ENCODE measurements at regions not wholly inside any gene's neighbourhood (a gene's known extent, or its start where the extent isn't known, plus 50 kb on each side); places are given as distances from the start of the nearest gene placed in this dataset.
A peak's percentile ranks its signal among the peaks of the same experiment; 100 is the strongest.

DNA sequence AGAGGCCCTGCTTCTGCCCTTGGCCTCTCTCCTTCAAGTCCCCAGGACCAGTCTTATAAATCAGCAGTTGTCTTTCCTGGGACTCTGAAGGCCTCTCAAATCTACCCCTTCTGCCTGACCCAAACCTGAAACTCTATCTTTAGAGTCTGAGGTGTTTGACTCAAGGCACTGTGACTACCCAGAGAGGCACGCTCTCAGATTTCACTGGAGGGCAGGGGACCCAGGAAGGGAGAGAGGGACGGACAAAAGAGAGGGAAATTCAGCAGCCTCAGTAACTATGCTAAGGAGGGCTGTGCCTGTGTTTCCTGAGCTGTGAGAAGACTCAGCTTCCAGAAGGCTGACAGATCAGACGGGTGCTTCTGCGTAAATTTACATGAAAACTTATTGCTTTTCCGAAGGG lies 217.8 kb downstream of the HAUS1 start:
- intact Hi-C loops (cut with DNase I) = no loop called here
- Histone ChIP-seq H3K27ac (peak overlapping the region in 2 of 3 donors; percentile 74 to 93), H3K9me3 (no peaks in the 10 kb centered on the region), H3K27me3 (no peaks in the 10 kb centered on the region), H3K4me3 (replicated peaks in 1 of 3) (no peak overlapping the region), H3K4me1 (peaks cover 32 to 33% of the 10 kb centered on the region in 2 donors), H3K36me3 (no peaks in the 10 kb centered on the region)
- TF ChIP-seq, protein P1, sequence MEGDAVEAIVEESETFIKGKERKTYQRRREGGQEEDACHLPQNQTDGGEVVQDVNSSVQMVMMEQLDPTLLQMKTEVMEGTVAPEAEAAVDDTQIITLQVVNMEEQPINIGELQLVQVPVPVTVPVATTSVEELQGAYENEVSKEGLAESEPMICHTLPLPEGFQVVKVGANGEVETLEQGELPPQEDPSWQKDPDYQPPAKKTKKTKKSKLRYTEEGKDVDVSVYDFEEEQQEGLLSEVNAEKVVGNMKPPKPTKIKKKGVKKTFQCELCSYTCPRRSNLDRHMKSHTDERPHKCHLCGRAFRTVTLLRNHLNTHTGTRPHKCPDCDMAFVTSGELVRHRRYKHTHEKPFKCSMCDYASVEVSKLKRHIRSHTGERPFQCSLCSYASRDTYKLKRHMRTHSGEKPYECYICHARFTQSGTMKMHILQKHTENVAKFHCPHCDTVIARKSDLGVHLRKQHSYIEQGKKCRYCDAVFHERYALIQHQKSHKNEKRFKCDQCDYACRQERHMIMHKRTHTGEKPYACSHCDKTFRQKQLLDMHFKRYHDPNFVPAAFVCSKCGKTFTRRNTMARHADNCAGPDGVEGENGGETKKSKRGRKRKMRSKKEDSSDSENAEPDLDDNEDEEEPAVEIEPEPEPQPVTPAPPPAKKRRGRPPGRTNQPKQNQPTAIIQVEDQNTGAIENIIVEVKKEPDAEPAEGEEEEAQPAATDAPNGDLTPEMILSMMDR (IDR thresholded peaks at IDR 0.05) = no peak
- TF ChIP-seq POLR2A (IDR thresholded peaks at IDR 0.05) = no peak
- DNase-seq = no peak
- WGBS, 2 donors = 54 to 72% methylated on average over 5 of the region's 5 CpGs

GRCh38 chr18:46322411-46322891 lies 218.3 kb downstream of the HAUS1 start:
- Histone ChIP-seq H3K9me3 (no peaks in the 10 kb centered on the region), H3K4me1 (peaks cover 32 to 33% of the 10 kb centered on the region in 2 donors), H3K36me3 (no peaks in the 10 kb centered on the region), H3K27me3 (no peaks in the 10 kb centered on the region), H3K27ac (peak overlapping the region; percentile 74 to 93 (median 84)), H3K4me3 (replicated peaks in 1 of 3) (no peak overlapping the region)
- TF ChIP-seq POLR2A (IDR thresholded peaks at IDR 0.05) = no peak
- TF ChIP-seq, protein P1 (IDR thresholded peaks at IDR 0.05) = no peak
- peak; percentile 57 to 65 for DNase-seq
- intact Hi-C loops (cut with DNase I) = no loop called here
- 24 to 58% methylated on average over 13 of the region's 13 CpGs for WGBS, 2 donors

GRCh38 chr18:46322941-46323340 lies 218.8 kb downstream of the HAUS1 start:
- WGBS, 2 donors = 29 to 38% methylated on average over 7 of the region's 7 CpGs
- no peaks in the 10 kb centered on the region for H3K36me3 ChIP-seq
- intact Hi-C loops (cut with DNase I) = no loop called here
- TF ChIP-seq POLR2A (IDR thresholded peaks at IDR 0.05) = no peak
- TF ChIP-seq, protein P1 (IDR thresholded peaks at IDR 0.05) = no peak
- no peaks in the 10 kb centered on the region for H3K27me3 ChIP-seq
- peak overlapping the region; percentile 74 to 93 (median 84) for H3K27ac ChIP-seq
- peaks cover 32 to 33% of the 10 kb centered on the region in 2 donors for H3K4me1 ChIP-seq
- no peaks in the 10 kb centered on the region for H3K9me3 ChIP-seq
- peak; percentile 84 to 87 for DNase-seq
- no peak overlapping the region for H3K4me3 ChIP-seq (replicated peaks in 1 of 3)

DNA sequence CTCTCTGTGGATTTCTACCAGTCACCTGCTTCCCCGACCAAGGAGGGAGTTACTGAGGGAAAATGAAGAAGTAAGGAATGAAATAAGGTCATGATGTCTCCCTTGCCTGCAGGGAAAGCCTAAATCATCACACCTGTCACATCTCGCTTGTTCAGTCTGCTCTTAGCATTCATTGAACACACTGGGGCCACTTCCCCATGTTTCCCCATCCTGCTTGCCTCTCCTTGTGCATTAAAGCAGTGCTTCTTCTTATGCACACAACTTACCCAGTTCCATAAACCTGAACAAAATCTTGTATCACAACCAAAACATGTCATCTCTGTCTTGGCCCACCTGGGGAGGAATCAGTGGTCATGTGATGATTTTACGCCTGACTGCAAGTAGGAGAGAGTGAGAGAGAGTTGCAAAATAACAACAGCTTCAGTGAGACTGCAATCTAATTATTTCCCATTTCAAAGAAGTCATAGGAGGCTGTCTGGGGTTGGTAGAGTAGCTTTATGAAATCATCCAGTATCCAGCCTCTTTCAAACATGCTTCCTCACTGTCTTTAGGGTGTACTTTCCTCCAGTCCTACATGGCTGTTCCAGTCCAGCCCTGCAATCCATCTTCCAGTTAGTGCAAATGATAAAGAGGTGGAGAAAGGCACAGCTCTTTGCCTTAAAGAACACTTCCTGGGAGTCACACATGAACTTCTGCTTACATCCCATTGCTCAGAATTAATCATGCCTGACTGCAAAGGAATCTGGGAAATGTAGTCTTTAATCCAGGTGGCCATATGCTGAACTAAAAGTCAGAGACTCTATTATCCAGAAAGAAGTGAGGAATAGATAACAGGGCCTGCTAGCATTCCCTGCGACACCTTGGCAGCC lies 220.1 kb downstream of the HAUS1 start:
- H3K4me1 ChIP-seq = peaks cover 32 to 33% of the 10 kb centered on the region in 2 donors
- H3K4me3 ChIP-seq (replicated peaks in 1 of 3) = no peak overlapping the region
- intact Hi-C loops (cut with DNase I) = no loop called here
- TF ChIP-seq, protein P1 (IDR thresholded peaks at IDR 0.05) = peak in 1 of 6 experiments; percentile 16
- peak in 1 of 2 donors; percentile 48 for TF ChIP-seq POLR2A (IDR thresholded peaks at IDR 0.05)
- 69 to 72% methylated on average over 4 of the region's 4 CpGs for WGBS, 2 donors
- H3K9me3 ChIP-seq = no peaks in the 10 kb centered on the region
- peak overlapping the region; percentile 71 to 84 (median 74) for H3K27ac ChIP-seq
- no peaks in the 10 kb centered on the region for H3K27me3 ChIP-seq
- H3K36me3 ChIP-seq = no peaks in the 10 kb centered on the region
- DNase-seq = peak in 1 of 2 donors; percentile 26

DNA sequence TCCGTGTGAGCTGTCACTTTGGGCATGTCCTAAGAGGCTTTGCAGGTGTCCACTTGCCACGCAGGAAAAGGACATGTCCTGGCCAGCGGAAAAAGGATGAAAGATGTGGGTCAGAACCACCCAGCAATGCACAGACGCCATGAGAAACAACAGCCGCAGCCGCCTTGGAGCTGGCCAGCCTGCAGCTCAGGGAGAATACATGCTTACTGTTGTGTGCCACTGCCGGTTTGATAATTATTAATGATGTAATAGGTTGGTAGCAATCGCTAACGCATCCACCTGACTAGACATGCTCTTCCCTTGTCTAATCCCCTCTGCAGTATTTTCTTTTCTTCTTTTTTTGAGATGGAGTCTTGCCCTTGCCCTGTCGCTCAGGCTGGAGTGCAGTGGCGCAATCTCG lies 221.7 kb downstream of the HAUS1 start:
- H3K4me1 ChIP-seq = peaks cover 32 to 33% of the 10 kb centered on the region in 2 donors

More for the DNA sequence above, 221.7 kb downstream of the HAUS1 start:
- DNase-seq = no peak
- H3K27ac ChIP-seq = peak overlapping the region in 1 of 3 donors; percentile 74
- H3K9me3 ChIP-seq = no peaks in the 10 kb centered on the region
- intact Hi-C loops (cut with DNase I) = no loop called here
- H3K4me3 ChIP-seq (replicated peaks in 1 of 3) = no peak overlapping the region
- 90 to 92% methylated on average over 12 of the region's 12 CpGs for WGBS, 2 donors
- no peaks in the 10 kb centered on the region for H3K36me3 ChIP-seq
- TF ChIP-seq POLR2A (IDR thresholded peaks at IDR 0.05) = no peak
- TF ChIP-seq, protein P1 (IDR thresholded peaks at IDR 0.05) = no peak
- no peaks in the 10 kb centered on the region for H3K27me3 ChIP-seq

Measured in thyroid gland (tissue), 4 donors.